ENCODE measurements at regions not wholly inside any gene's neighbourhood (a gene's known extent, or its start where the extent isn't known, plus 50 kb on each side); places are given as distances from the start of the nearest gene placed in this dataset.

DNA sequence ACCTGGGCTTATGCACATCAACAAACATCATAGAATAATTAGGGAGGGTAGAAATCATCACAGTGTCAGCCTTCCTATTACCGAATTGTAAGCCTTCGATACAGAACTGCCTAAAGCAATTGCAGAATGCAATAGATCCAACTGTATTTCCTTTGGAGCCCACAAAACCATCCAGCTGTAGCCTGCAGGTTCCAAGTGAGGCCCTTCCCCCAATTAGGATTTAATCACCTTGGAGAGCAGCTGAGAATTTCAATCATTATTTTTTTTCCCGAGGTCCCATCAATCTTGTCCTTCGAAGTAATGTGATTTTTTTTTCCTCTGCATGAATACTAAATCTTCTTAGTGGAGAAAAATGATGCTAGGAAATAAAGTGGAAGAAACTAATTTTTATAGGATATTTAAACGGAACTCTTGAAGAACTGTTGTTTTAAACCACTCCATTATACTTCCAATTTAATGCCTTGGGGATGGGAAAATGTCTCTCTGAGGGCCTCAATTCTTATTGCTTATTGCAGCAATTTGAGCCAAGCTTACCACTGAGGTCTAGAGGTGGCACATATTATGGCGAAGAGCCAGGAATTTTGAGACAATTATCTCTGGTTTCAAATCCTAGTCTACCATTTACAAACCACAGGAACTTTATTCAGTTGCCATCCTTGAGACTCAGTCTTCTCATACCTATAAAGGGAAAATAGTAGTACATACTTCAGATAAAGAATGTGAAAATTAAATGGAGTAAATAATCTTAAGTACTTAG, 953.4 kb upstream of the IGFBP7 start:
- no peaks in the 10 kb centered on the region for H3K36me3 Mint-ChIP-seq (ENCODE audit: insufficient read depth)

DNA sequence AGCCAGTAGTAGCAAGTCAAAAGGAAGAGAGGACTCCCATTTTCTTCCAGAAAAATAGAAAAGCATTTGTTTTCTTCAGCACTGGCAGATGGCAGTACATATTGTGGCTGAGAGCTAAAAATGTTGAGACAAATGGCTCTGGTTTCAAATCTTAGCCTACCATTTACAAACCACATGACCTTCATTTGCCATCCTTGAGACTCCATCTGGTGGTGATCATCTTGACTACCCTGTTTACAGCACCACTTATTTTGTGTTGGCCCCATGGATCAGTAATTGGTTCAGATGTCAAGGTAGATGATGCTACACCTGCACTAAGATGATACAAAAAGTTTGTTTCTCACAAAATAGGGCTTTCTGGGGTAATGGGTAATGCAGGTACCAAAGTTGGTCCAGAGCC, 951.8 kb upstream of the IGFBP7 start:
- Mint-ChIP-seq H3K36me3 (ENCODE audit: insufficient read depth) (no peaks in the 10 kb centered on the region), H3K27me3 (no peaks in the 10 kb centered on the region), H3K4me3 (no peak overlapping the region), H3K27ac (ENCODE audit: low read depth) (no peak overlapping the region), H3K9me3 (peaks cover 15% of the 10 kb centered on the region), H3K4me1 (no peaks in the 10 kb centered on the region)
- ATAC-seq (replicated peaks; ENCODE audit: extremely low read depth, poor library complexity, severe bottlenecking) (no peak), DNase-seq (ENCODE audit: low spot score in 2 of 2) (no peak)

More for the DNA sequence above, 953.4 kb upstream of the IGFBP7 start:
- peaks cover 19% of the 10 kb centered on the region for H3K9me3 Mint-ChIP-seq
- no peak overlapping the region for H3K4me3 Mint-ChIP-seq
- DNase-seq (ENCODE audit: low spot score in 2 of 2) = no peak
- H3K4me1 Mint-ChIP-seq = no peaks in the 10 kb centered on the region
- no peaks in the 10 kb centered on the region for H3K27me3 Mint-ChIP-seq
- ATAC-seq (replicated peaks; ENCODE audit: extremely low read depth, poor library complexity, severe bottlenecking) = no peak
- no peak overlapping the region for H3K27ac Mint-ChIP-seq (ENCODE audit: low read depth)

DNA sequence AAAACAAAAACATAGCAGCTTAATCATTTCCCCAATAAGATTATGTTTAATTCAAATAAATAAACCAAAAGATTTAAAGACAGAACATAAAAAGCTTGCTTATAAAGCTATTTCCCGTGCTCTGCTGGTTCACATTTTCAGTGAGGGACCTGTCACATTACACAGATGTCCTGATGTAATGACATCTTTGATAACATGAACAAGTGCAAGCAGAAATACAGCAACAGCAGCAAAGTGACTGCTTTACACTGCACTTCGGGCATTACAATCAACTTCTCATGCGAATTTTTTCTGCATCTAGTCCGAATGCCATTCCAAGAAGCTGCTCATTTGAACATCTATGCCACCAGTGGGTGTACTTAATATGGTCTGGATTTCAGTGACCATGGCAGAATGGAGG, 940.3 kb upstream of the IGFBP7 start:
- Mint-ChIP-seq H3K9me3 (peaks cover 14% of the 10 kb centered on the region), H3K4me1 (no peaks in the 10 kb centered on the region), H3K4me3 (no peak overlapping the region), H3K36me3 (ENCODE audit: insufficient read depth) (no peaks in the 10 kb centered on the region), H3K27ac (ENCODE audit: low read depth) (no peak overlapping the region), H3K27me3 (no peaks in the 10 kb centered on the region)
- ATAC-seq (replicated peaks; ENCODE audit: extremely low read depth, poor library complexity, severe bottlenecking) = no peak
- no peak for DNase-seq (ENCODE audit: low spot score in 2 of 2)

GRCh38 chr4:58048491-58048890, 938.3 kb upstream of the IGFBP7 start:
- Mint-ChIP-seq H3K36me3 (ENCODE audit: insufficient read depth) (no peaks in the 10 kb centered on the region), H3K4me1 (no peaks in the 10 kb centered on the region), H3K4me3 (no peak overlapping the region), H3K9me3 (peaks cover 25% of the 10 kb centered on the region), H3K27ac (ENCODE audit: low read depth) (no peak overlapping the region), H3K27me3 (no peaks in the 10 kb centered on the region)
- ATAC-seq (replicated peaks; ENCODE audit: extremely low read depth, poor library complexity, severe bottlenecking) (no peak), DNase-seq (ENCODE audit: low spot score in 2 of 2) (no peak)

- peaks cover 3% of the 10 kb centered on the region for H3K36me3 Mint-ChIP-seq (ENCODE audit: insufficient read depth)
- H3K27me3 Mint-ChIP-seq = no peaks in the 10 kb centered on the region
- no peaks in the 10 kb centered on the region for H3K4me1 Mint-ChIP-seq
- DNase-seq (ENCODE audit: low spot score in 2 of 2) (no peak), ATAC-seq (replicated peaks; ENCODE audit: extremely low read depth, poor library complexity, severe bottlenecking) (no peak)
- no peak overlapping the region for H3K4me3 Mint-ChIP-seq
- no peak overlapping the region for H3K27ac Mint-ChIP-seq (ENCODE audit: low read depth)
- H3K9me3 Mint-ChIP-seq = peaks cover 30% of the 10 kb centered on the region
Measured at GRCh38 chr4:58042176-58042575, 932.0 kb upstream of the IGFBP7 start.

GRCh38 chr4:57993944-57994343, 883.8 kb upstream of the IGFBP7 start:
- Mint-ChIP-seq H3K36me3 (ENCODE audit: insufficient read depth) (no peaks in the 10 kb centered on the region), H3K27ac (ENCODE audit: low read depth) (no peak overlapping the region), H3K27me3 (no peaks in the 10 kb centered on the region), H3K4me3 (no peak overlapping the region), H3K9me3 (peaks cover 4% of the 10 kb centered on the region), H3K4me1 (no peaks in the 10 kb centered on the region)
- DNase-seq (ENCODE audit: low spot score in 2 of 2) = no peak
- no peak for ATAC-seq (replicated peaks; ENCODE audit: extremely low read depth, poor library complexity, severe bottlenecking)

DNA sequence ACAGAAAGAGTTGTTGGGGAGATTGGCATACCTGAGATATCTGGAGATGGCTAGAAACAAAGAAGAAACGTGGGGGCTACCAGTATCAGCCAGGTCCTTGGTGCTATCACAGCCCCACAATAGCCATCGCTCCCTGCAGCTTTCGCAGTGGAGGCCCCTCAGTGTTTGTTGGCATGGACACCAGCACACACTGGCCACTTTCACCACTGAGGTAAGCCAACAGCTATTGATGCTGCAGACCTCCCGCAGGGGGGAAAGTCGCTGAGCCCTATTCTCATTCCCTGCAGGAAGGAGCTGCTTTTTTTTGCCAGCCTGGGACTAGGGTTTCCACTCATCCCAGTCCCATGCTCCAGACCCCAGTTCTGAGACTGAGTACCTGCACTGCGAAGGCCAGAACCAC, 879.2 kb upstream of the IGFBP7 start:
- ATAC-seq (replicated peaks; ENCODE audit: extremely low read depth, poor library complexity, severe bottlenecking) (no peak), DNase-seq (ENCODE audit: low spot score in 2 of 2) (no peak)
- Mint-ChIP-seq H3K36me3 (ENCODE audit: insufficient read depth) (no peaks in the 10 kb centered on the region), H3K4me1 (no peaks in the 10 kb centered on the region), H3K27me3 (no peaks in the 10 kb centered on the region), H3K27ac (ENCODE audit: low read depth) (no peak overlapping the region), H3K4me3 (no peak overlapping the region), H3K9me3 (peaks cover 5% of the 10 kb centered on the region)

GRCh38 chr4:57985161-57985560, 875.0 kb upstream of the IGFBP7 start:
- Mint-ChIP-seq H3K9me3 (peaks cover 5% of the 10 kb centered on the region), H3K27me3 (no peaks in the 10 kb centered on the region), H3K4me3 (no peak overlapping the region), H3K27ac (ENCODE audit: low read depth) (no peak overlapping the region), H3K36me3 (ENCODE audit: insufficient read depth) (no peaks in the 10 kb centered on the region), H3K4me1 (no peaks in the 10 kb centered on the region)
- DNase-seq (ENCODE audit: low spot score in 2 of 2) (no peak), ATAC-seq (replicated peaks; ENCODE audit: extremely low read depth, poor library complexity, severe bottlenecking) (no peak)

DNA sequence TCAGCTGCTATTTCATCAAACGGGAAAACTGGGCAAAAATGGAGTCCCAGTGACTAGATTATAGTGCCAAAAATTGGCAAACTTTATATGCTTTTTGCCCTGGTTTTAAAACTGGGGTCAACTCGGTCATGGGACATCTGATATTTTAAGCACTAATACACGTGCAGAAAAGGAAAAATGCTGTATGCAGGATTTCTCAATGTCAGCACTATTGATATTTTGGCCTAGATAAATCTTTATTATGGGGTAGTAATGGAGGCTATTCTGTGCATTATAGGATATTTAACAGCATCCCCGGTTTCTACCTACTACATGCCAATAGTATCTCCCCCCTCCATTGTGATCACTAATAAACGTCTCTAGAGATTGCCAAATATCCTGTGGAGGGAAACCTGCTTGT, 870.9 kb upstream of the IGFBP7 start:
- no peak overlapping the region for H3K27ac Mint-ChIP-seq (ENCODE audit: low read depth)
- peaks cover 8% of the 10 kb centered on the region for H3K9me3 Mint-ChIP-seq
- no peaks in the 10 kb centered on the region for H3K27me3 Mint-ChIP-seq
- ATAC-seq (replicated peaks; ENCODE audit: extremely low read depth, poor library complexity, severe bottlenecking) (no peak), DNase-seq (ENCODE audit: low spot score in 2 of 2) (no peak)
- H3K4me1 Mint-ChIP-seq = no peaks in the 10 kb centered on the region
- H3K36me3 Mint-ChIP-seq (ENCODE audit: insufficient read depth) = no peaks in the 10 kb centered on the region
- no peak overlapping the region for H3K4me3 Mint-ChIP-seq

DNA sequence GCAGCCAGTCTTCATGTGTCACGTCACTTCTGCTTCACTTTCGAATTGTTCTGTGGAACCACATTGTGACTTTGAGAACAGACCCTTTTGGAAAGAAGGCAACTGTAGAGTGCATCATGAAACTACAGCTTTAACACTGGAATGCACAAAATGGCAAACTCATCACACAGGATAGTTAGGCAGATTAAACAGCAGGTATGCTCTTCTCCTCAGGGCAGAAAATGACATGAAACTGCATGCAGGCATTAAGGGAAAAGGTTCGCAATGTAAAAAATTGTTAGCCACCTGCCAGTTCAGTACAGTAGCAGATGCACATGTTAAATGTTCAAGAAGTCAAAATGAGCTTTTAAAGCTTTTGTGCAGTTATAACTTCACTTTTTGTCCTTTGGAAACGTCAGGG, 864.6 kb upstream of the IGFBP7 start:
- Mint-ChIP-seq H3K9me3 (peaks cover 13% of the 10 kb centered on the region), H3K27ac (ENCODE audit: low read depth) (no peak overlapping the region), H3K36me3 (ENCODE audit: insufficient read depth) (no peaks in the 10 kb centered on the region), H3K4me1 (no peaks in the 10 kb centered on the region), H3K4me3 (no peak overlapping the region), H3K27me3 (no peaks in the 10 kb centered on the region)
- ATAC-seq (replicated peaks; ENCODE audit: extremely low read depth, poor library complexity, severe bottlenecking) (no peak), DNase-seq (ENCODE audit: low spot score in 2 of 2) (no peak)

- DNase-seq (ENCODE audit: low spot score in 2 of 2) = no peak
- Mint-ChIP-seq H3K4me1 (no peaks in the 10 kb centered on the region), H3K9me3 (peaks cover 6% of the 10 kb centered on the region), H3K27me3 (no peaks in the 10 kb centered on the region), H3K27ac (ENCODE audit: low read depth) (no peak overlapping the region), H3K4me3 (no peak overlapping the region), H3K36me3 (ENCODE audit: insufficient read depth) (no peaks in the 10 kb centered on the region)
- no peak for ATAC-seq (replicated peaks; ENCODE audit: extremely low read depth, poor library complexity, severe bottlenecking)
Measured at GRCh38 chr4:57973819-57974218, 863.6 kb upstream of the IGFBP7 start.

DNA sequence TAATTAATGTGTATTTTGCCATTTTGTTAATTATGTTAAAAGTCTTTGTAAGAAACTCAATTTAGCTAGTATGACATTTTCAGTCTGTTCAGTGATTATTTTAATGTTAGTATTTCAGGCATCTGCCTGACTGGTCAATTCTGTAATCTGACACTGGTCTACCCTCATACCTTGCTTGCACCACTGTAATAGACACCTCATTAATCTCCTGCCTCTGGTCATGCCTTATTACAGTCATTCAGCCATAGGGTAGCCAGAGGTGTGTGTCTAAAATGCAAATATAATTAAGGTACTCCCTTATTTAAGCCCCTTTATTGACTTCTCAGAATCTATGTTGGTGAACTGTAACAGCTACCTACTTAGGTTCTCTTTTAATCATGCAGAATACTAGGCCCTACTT, 861.1 kb upstream of the IGFBP7 start:
- Mint-ChIP-seq H3K27me3 (no peaks in the 10 kb centered on the region), H3K27ac (ENCODE audit: low read depth) (no peak overlapping the region), H3K4me3 (no peak overlapping the region), H3K4me1 (no peaks in the 10 kb centered on the region), H3K9me3 (peaks cover 5% of the 10 kb centered on the region), H3K36me3 (ENCODE audit: insufficient read depth) (no peaks in the 10 kb centered on the region)
- DNase-seq (ENCODE audit: low spot score in 2 of 2) (no peak), ATAC-seq (replicated peaks; ENCODE audit: extremely low read depth, poor library complexity, severe bottlenecking) (no peak)

- DNase-seq (ENCODE audit: low spot score in 2 of 2) = no peak
- Mint-ChIP-seq H3K27ac (ENCODE audit: low read depth) (no peak overlapping the region), H3K4me1 (no peaks in the 10 kb centered on the region), H3K9me3 (no peaks in the 10 kb centered on the region), H3K4me3 (no peak overlapping the region), H3K27me3 (no peaks in the 10 kb centered on the region), H3K36me3 (ENCODE audit: insufficient read depth) (no peaks in the 10 kb centered on the region)
- ATAC-seq (replicated peaks; ENCODE audit: extremely low read depth, poor library complexity, severe bottlenecking) = no peak
Measured at GRCh38 chr4:57966987-57967760, 857.0 kb upstream of the IGFBP7 start.

All from central memory CD8-positive, alpha-beta T cell (primary cell).